ENCODE measurements at regions not wholly inside any gene's neighbourhood (a gene's known extent, or its start where the extent isn't known, plus 50 kb on each side); places are given as distances from the start of the nearest gene placed in this dataset.

DNA sequence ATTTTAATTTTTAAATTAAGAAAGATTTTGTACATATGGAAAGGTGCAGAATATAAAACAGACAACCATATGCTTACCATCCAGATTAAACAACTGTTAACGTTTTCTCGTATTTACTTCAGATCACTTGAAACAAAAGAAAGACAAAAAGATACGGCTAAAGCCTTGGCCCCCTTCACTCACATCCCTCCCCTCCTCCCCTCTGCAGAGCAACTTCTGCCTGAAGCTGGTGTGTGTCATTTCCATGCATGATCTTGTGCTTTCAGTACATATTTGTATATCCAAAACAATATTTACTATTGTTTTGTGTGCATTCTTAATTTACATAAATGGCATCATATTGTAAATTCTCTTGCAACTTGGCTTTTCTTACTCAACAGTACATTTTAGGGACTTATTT is 68.5 kb upstream of the ANKRD1 start:
- no peaks in the 10 kb centered on the region for H3K9me3 ChIP-seq (ENCODE audit: control insufficient read depth in 4 of 4, low read length in 3 of 4)
- H3K9ac ChIP-seq (ENCODE audit: low read depth in 1 of 2, low read length in 2 of 2): no peak overlapping the region
- H3K27ac ChIP-seq (ENCODE audit: low read depth in 1 of 2, low read length in 2 of 2): no peak overlapping the region
- H3K27me3 ChIP-seq (ENCODE audit: control insufficient read depth in 4 of 4, insufficient read depth in 4 of 4, low read length in 3 of 4): no peaks in the 10 kb centered on the region
- H3K4me1 ChIP-seq (ENCODE audit: control insufficient read depth in 4 of 4, insufficient read depth in 4 of 4, low read length in 3 of 4): no peaks in the 10 kb centered on the region
- H3K36me3 ChIP-seq (ENCODE audit: control insufficient read depth in 4 of 4, insufficient read depth in 3 of 4, low read depth in 1 of 4, low read length in 3 of 4): no peaks in the 10 kb centered on the region
- no peak overlapping the region for H3K4me3 ChIP-seq (ENCODE audit: low read depth in 1 of 3, low read length in 3 of 3)
- DNase-seq (ENCODE audit: low spot score): no peak
- TF ChIP-seq HNF4A (conservative IDR thresholded peaks at IDR 0.05) (no peak), RXRA (IDR thresholded peaks at IDR 0.05) (no peak), RAD21 (IDR thresholded peaks at IDR 0.05) (no peak), EGR1 (IDR thresholded peaks at IDR 0.05; ENCODE audit: low read depth in 2 of 2) (no peak), HNF4G (IDR thresholded peaks at IDR 0.05) (no peak), FOXA1 (IDR thresholded peaks at IDR 0.05) (no peak), JUND (IDR thresholded peaks at IDR 0.05) (no peak), SP1 (IDR thresholded peaks at IDR 0.05) (no peak), GABPA (IDR thresholded peaks at IDR 0.05 in 1 of 2, conservative IDR thresholded peaks at IDR 0.05 in 1 of 2) (no peak), FOXA2 (IDR thresholded peaks at IDR 0.05) (no peak), NR2F2 (IDR thresholded peaks at IDR 0.05) (no peak), TAF1 (conservative IDR thresholded peaks at IDR 0.05) (no peak), YY1 (IDR thresholded peaks at IDR 0.05) (no peak)
- TF ChIP-seq, protein P1, sequence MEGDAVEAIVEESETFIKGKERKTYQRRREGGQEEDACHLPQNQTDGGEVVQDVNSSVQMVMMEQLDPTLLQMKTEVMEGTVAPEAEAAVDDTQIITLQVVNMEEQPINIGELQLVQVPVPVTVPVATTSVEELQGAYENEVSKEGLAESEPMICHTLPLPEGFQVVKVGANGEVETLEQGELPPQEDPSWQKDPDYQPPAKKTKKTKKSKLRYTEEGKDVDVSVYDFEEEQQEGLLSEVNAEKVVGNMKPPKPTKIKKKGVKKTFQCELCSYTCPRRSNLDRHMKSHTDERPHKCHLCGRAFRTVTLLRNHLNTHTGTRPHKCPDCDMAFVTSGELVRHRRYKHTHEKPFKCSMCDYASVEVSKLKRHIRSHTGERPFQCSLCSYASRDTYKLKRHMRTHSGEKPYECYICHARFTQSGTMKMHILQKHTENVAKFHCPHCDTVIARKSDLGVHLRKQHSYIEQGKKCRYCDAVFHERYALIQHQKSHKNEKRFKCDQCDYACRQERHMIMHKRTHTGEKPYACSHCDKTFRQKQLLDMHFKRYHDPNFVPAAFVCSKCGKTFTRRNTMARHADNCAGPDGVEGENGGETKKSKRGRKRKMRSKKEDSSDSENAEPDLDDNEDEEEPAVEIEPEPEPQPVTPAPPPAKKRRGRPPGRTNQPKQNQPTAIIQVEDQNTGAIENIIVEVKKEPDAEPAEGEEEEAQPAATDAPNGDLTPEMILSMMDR (IDR thresholded peaks at IDR 0.05; ENCODE audit: low read depth, low read length, missing input control): no peak
- TF ChIP-seq, protein P2, sequence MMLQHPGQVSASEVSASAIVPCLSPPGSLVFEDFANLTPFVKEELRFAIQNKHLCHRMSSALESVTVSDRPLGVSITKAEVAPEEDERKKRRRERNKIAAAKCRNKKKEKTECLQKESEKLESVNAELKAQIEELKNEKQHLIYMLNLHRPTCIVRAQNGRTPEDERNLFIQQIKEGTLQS (IDR thresholded peaks at IDR 0.05): no peak
- TF ChIP-seq, protein P3, sequence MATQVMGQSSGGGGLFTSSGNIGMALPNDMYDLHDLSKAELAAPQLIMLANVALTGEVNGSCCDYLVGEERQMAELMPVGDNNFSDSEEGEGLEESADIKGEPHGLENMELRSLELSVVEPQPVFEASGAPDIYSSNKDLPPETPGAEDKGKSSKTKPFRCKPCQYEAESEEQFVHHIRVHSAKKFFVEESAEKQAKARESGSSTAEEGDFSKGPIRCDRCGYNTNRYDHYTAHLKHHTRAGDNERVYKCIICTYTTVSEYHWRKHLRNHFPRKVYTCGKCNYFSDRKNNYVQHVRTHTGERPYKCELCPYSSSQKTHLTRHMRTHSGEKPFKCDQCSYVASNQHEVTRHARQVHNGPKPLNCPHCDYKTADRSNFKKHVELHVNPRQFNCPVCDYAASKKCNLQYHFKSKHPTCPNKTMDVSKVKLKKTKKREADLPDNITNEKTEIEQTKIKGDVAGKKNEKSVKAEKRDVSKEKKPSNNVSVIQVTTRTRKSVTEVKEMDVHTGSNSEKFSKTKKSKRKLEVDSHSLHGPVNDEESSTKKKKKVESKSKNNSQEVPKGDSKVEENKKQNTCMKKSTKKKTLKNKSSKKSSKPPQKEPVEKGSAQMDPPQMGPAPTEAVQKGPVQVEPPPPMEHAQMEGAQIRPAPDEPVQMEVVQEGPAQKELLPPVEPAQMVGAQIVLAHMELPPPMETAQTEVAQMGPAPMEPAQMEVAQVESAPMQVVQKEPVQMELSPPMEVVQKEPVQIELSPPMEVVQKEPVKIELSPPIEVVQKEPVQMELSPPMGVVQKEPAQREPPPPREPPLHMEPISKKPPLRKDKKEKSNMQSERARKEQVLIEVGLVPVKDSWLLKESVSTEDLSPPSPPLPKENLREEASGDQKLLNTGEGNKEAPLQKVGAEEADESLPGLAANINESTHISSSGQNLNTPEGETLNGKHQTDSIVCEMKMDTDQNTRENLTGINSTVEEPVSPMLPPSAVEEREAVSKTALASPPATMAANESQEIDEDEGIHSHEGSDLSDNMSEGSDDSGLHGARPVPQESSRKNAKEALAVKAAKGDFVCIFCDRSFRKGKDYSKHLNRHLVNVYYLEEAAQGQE (IDR thresholded peaks at IDR 0.05): no peak
- TF ChIP-seq, protein P4, sequence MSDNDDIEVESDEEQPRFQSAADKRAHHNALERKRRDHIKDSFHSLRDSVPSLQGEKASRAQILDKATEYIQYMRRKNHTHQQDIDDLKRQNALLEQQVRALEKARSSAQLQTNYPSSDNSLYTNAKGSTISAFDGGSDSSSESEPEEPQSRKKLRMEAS (IDR thresholded peaks at IDR 0.05): no peak
- 90% methylated on average over 3 of the region's 3 CpGs for WGBS

DNA sequence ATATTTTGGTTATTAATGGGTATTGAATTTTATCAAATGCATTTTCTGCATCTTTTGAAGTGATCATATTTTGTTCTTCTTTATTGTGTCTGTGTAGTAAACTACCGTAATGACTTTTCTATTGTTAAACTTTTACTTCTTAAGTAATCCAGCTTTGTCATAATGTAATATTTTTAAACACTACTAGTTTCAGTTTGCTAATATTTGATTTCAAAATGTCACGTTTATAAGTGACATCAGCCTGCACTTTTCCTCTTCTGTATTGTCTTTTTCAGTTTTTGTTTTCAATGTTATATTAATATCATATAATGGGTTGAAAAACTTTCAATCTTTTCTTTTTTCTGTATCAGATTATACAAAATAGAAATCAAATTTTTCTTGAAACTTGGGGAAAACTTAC is 71.6 kb upstream of the ANKRD1 start:
- H3K9ac ChIP-seq (ENCODE audit: low read depth in 1 of 2, low read length in 2 of 2): no peak overlapping the region
- no peaks in the 10 kb centered on the region for H3K27me3 ChIP-seq (ENCODE audit: control insufficient read depth in 4 of 4, insufficient read depth in 4 of 4, low read length in 3 of 4)
- no peak for DNase-seq (ENCODE audit: low spot score)
- H3K4me3 ChIP-seq (ENCODE audit: low read depth in 1 of 3, low read length in 3 of 3): no peak overlapping the region
- WGBS: 52% methylated on average over 2 of the region's 2 CpGs
- H3K4me1 ChIP-seq (ENCODE audit: control insufficient read depth in 4 of 4, insufficient read depth in 4 of 4, low read length in 3 of 4): no peaks in the 10 kb centered on the region
- H3K9me3 ChIP-seq (ENCODE audit: control insufficient read depth in 4 of 4, low read length in 3 of 4): no peaks in the 10 kb centered on the region
- no peak overlapping the region for H3K27ac ChIP-seq (ENCODE audit: low read depth in 1 of 2, low read length in 2 of 2)
- H3K36me3 ChIP-seq (ENCODE audit: control insufficient read depth in 4 of 4, insufficient read depth in 3 of 4, low read depth in 1 of 4, low read length in 3 of 4): no peaks in the 10 kb centered on the region
- TF ChIP-seq, protein P2 (IDR thresholded peaks at IDR 0.05): no peak
- no peak for TF ChIP-seq HNF4A (conservative IDR thresholded peaks at IDR 0.05)
- TF ChIP-seq HNF4G (IDR thresholded peaks at IDR 0.05): no peak
- TF ChIP-seq, protein P5, sequence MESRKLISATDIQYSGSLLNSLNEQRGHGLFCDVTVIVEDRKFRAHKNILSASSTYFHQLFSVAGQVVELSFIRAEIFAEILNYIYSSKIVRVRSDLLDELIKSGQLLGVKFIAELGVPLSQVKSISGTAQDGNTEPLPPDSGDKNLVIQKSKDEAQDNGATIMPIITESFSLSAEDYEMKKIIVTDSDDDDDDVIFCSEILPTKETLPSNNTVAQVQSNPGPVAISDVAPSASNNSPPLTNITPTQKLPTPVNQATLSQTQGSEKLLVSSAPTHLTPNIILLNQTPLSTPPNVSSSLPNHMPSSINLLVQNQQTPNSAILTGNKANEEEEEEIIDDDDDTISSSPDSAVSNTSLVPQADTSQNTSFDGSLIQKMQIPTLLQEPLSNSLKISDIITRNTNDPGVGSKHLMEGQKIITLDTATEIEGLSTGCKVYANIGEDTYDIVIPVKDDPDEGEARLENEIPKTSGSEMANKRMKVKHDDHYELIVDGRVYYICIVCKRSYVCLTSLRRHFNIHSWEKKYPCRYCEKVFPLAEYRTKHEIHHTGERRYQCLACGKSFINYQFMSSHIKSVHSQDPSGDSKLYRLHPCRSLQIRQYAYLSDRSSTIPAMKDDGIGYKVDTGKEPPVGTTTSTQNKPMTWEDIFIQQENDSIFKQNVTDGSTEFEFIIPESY (IDR thresholded peaks at IDR 0.05): no peak
- TF ChIP-seq JUND (IDR thresholded peaks at IDR 0.05): no peak
- TF ChIP-seq FOXA2 (IDR thresholded peaks at IDR 0.05): no peak
- TF ChIP-seq, protein P1 (IDR thresholded peaks at IDR 0.05; ENCODE audit: low read depth, low read length, missing input control): no peak
- TF ChIP-seq EGR1 (IDR thresholded peaks at IDR 0.05; ENCODE audit: low read depth in 2 of 2): no peak
- TF ChIP-seq SP1 (IDR thresholded peaks at IDR 0.05): no peak
- TF ChIP-seq NR2F2 (IDR thresholded peaks at IDR 0.05): no peak
- TF ChIP-seq TAF1 (conservative IDR thresholded peaks at IDR 0.05): no peak
- TF ChIP-seq RAD21 (IDR thresholded peaks at IDR 0.05): no peak
- TF ChIP-seq YY1 (IDR thresholded peaks at IDR 0.05): no peak
- no peak for TF ChIP-seq RXRA (IDR thresholded peaks at IDR 0.05)
- TF ChIP-seq GABPA (IDR thresholded peaks at IDR 0.05 in 1 of 2, conservative IDR thresholded peaks at IDR 0.05 in 1 of 2): no peak
